Stimulated activated CD8-positive, alpha-beta memory T cell treated with anti-CD3 and anti-CD28 coated beads, Interleukin-7, amount 100 ng/mL, for 48 hours (primary cell): ENCODE measurements at regions not wholly inside any gene's neighbourhood (a gene's known extent, or its start where the extent isn't known, plus 50 kb on each side); places are given as distances from the start of the nearest gene placed in this dataset.

Experiments
- DNase-seq, 2 donors: peaks; one replicate each; pipeline ENCODE4 v3.0.0-alpha.2; 2020; ENCODE audit warnings: low read depth in 1 of 2; ENCODE audit errors: extremely low read depth in 1 of 2

DNA sequence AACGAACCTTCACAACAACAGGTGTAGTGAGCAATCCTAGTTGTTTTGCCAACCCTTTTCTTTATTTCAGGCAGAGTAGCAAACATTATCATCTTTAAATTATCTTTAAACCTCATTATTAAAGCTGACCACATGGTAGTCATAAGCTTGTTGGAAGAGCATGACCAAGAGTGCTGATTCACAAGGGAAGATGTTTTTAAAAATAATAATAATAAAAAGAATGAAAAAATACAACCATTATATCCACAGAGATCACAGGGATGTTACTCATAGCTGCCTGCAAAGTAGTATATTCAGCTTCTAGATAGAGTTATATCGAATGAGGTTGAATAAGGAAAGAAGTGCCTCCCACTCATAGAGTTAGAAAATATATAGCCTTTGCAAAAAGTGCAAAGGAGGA, 101.0 kb upstream of the FLRT2 start:
- DNase-seq, result no peak

- DNase-seq, result no peak
These were observed 92.8 kb upstream of the FLRT2 start for GRCh38 chr14:85437148-85437547.

DNA sequence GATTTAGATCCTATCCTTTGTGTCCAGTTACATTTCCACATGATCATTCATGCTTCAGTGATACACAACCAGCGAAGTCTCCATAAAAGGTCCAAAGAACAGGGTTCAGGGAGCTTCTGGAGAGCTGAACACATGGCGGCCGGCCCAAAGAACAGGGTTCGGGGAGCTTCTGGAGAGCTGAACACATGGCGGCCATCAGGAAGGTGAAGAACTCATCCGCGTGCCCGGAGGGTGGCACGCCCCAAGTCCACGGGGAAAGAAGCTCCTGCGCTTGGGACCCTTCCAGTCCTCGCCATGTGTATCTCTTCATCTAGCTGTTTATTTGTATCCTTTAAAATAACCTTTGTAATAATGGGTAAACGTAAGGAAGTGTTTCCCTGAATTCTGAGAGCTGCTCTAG, 91.9 kb upstream of the FLRT2 start:
- no peak for DNase-seq

DNA sequence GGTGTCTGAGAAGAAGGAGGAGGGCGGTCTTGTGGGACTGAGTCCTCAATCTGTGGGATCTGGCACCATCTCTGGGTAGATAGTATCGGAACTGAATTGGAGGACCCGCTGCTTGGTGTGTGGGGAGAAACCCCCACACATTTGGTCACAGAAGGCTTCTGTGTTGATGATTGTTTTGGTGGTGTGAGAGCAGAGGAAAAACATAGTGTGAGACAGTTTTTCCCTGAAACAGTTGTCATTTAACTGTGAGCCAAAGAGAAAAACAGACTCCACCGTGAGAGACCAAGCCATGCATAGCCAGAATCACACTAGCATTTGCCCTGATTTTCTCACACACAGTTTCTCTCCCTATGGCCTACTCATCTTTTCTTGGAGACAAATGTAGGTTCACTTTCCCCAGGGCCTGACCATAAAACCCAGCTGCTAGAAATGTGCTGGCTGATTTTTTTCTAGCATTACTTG, 91.4 kb upstream of the FLRT2 start:
- DNase-seq, result no peak

DNA sequence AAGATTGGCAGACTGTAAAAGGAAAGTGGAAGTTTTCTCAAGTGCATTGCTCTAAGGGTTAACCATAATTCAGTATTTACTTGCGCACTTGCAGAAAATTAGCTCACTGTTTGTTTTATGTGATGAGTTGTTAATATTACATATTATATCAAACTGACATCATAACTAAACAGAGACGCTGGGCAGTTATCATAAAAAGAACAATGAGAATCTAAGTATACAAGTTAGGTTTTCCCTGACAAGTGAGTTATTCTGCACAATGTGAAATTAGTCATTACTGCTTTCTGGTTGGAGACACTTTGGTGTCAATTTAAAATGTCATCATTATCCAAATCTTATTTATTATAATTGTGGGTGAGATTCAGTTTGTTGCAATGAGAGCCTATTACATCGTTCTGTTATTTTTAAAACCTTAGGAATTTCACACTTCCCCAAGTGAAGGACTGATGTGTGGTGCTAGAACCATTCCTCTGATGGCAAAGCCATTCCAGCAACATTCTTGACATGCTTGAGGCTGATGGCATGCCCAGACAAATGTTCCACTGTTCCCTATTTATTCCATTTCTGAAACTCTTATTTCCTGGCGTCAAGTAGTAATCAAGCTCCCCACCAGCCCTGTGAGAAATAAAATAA, 90.1 kb upstream of the FLRT2 start:
- no peak for DNase-seq

- DNase-seq, result no peak
These were observed 87.9 kb upstream of the FLRT2 start for GRCh38 chr14:85441909-85442643.

DNA sequence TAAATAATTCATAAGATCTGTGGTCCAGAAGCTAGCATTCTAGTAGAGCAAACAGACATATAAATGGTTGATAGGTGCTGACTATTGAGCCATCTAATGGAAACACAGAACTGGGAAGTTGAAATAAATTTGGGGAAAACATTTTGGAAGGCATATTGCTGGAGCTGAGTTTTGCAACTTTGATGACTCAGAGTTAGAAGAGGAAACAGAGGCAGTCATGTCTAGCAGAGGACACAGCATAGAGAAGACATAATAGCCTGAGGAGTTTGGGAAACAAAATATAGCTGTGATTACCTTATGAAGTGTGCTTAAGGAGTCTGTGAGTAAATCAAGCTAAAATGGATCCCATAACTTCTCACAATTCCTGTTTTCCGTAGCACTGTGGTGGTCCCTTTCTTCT, 86.9 kb upstream of the FLRT2 start:
- no peak for DNase-seq

DNA sequence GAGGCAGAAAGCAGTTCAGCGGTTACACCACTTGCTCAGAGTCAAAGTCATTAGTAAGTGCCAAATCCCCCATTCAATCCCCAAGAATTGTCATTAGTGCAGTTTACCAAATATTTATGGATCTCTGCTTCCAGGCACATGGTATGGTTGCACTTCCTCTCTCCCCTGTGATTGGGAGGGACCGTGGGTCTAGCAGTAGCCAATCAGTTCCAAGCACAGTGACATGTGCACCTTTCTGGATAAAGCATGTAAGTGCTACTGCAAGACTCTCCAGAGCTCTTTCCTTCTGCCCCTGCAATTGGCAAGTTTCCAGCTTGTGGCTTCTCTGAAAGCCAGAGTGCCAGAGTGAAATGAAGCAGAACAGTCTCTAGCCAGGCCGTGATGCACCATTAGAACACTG, 85.3 kb upstream of the FLRT2 start:
- no peak for DNase-seq

DNA sequence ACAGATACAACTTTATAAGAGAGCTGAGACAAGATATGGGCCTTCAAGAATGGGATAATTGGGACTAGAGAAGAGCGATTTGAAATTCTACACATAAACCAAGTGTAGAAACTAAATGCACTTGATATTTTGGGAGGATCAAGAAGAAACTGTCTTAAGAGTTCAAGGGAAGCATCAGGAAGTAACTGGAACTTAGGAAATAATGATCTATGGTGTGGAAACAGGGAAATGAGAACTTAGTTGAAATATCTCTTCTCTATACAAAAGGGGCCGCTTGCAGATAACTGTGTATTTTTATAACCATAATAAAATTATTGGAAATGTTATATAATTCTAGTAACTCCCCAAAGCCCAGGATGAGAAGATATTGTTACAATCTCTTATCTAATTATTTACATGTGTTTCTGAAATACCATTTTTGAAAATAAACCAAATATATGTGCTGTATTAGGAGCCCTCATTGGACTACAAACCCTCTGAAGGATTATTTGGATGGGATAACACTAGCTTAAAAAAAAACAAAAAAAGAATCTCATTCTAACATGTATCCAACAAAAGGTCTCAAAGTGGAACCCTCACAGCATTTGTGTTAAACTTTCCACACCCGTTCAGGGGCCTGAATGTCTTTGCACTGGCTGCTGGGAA, 84.7 kb upstream of the FLRT2 start:
- no peak for DNase-seq

- no peak for DNase-seq
These were observed 82.1 kb upstream of the FLRT2 start for GRCh38 chr14:85447883-85448282.

GRCh38 chr14:85451421-85451820, 78.5 kb upstream of the FLRT2 start:
- DNase-seq, result no peak

GRCh38 chr14:85453401-85454225, 76.3 kb upstream of the FLRT2 start:
- DNase-seq, result no peak

GRCh38 chr14:85454226-85454813, 75.6 kb upstream of the FLRT2 start:
- no peak for DNase-seq

- no peak for DNase-seq
These were observed 70.5 kb upstream of the FLRT2 start for GRCh38 chr14:85459361-85460000.

GRCh38 chr14:85461432-85462133, 68.4 kb upstream of the FLRT2 start:
- no peak for DNase-seq

DNA sequence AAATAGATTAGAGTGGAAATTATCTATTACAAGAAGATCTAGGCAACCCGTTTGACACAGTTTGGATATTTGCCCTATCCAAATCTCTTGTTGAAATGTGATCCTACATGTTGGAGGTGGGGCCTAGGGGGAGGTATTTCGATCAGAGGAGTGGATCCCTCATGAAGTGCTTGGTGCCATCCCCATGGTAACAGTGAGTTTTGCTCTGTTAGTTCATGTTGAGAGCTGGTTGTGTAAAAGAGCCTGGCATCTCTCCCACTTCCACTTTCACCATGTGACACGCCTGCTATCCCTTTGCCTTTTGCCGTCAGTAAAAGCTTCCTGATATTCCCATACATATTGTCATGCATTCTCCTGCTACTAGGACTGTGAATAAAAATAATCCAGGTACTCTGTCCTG, 66.4 kb upstream of the FLRT2 start:
- no peak for DNase-seq

DNA sequence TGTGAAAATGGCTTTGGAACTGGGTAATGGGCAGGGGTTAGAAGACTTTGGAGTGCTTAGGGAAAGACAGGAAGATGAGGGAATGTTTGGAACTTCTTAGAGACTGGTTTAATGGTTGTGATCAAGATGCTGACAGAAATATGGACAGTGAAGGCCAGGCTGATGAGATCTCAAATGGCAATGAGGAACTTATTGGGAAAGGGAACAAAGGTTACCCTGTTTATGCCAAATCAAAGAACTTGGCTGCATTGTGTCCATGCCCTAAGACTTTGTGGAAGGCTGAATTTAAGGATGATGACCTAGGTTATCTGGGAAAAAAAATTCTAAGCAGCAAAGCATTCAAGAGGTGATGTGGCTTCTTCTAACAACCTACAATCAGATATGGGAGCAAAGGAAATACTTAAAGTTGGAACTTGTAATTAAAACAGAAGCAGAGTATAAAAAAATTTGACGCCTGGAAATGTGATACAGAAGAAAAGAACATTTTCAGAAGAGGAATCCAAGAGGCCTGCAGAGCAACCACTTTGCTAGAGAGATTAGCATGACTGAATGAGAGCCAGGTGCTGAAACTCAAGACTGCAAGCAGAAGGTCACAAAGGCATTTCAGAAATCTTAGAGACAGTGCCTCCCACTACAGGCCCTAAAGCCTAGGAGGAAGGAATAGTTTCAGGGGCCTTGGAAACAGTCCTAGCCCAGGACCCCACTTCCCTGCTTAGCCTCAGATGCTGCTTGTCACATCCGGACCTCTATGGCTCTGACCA, 65.6 kb upstream of the FLRT2 start:
- no peak for DNase-seq

DNA sequence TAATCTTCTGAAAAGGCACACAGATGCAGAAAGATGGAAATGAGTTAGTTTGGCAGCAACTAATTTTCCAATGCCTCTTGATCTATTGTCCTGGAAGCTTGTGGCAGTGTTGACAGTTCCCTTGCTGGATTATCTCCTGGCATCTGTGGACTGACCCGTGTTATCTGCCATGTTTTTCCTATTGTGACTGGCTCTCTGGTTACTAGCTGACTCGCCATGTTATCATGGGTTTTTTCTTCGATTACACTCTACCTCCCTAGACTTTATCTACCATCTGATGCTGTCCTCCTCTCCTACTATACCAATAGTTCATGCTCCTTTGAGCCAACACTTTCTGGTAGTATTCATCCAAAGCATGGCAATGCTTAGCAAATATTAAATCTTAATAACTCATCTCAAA, 63.3 kb upstream of the FLRT2 start:
- DNase-seq, result no peak

- no peak for DNase-seq
These were observed 61.1 kb upstream of the FLRT2 start for GRCh38 chr14:85468816-85469215.
